Limb (tissue), 2 donors: ENCODE measurements at regions not wholly inside any gene's neighbourhood (a gene's known extent, or its start where the extent isn't known, plus 50 kb on each side); places are given as distances from the start of the nearest gene placed in this dataset.
A peak's percentile ranks its signal among the peaks of the same experiment; 100 is the strongest.
"Not testable (repeated sequence)": the region's sequence is repeated elsewhere in the genome, so short reads cannot be mapped to it uniquely, and the experiment has no call there.

Experiments used
- DNase-seq, 2 donors: peaks; one replicate each; pipeline ENCODE4 v3.0.0-alpha.2; 2016; ENCODE audit errors: extremely low spot score in 2 of 2

- peak in 1 of 2 donors; percentile 65 for DNase-seq
Measured at GRCh38 chr2:195003881-195004471, 653.0 kb upstream of the SLC39A10 start.

GRCh38 chr2:195001924-195002323 is 655.1 kb upstream of the SLC39A10 start:
- DNase-seq = no peak

DNA sequence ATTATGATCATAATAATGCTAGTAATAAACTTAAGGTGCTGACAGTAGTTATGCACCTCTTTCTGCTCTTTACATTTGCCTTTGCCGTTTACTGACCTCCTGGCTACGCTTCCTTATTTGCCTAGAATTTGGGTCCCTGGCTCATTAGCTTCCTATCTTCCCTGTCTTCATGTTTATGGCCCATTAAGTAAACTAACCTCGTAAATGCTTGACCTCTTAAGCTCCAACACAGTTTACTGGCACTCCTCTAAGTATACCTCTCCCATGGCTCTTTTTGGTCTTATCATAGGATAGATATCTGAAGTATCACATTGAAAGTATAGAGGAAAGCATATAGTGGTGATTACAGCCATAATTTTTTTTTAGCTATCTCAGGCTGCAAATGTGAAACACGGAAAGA is 657.3 kb upstream of the SLC39A10 start:
- DNase-seq = no peak

- DNase-seq = no peak
Measured at GRCh38 chr2:194992648-194993047, 664.4 kb upstream of the SLC39A10 start.

- DNase-seq = no peak
Measured at GRCh38 chr2:194985258-194985657, 671.8 kb upstream of the SLC39A10 start.

- no peak for DNase-seq
Measured at GRCh38 chr2:194962254-194962653, 694.8 kb upstream of the SLC39A10 start.

DNA sequence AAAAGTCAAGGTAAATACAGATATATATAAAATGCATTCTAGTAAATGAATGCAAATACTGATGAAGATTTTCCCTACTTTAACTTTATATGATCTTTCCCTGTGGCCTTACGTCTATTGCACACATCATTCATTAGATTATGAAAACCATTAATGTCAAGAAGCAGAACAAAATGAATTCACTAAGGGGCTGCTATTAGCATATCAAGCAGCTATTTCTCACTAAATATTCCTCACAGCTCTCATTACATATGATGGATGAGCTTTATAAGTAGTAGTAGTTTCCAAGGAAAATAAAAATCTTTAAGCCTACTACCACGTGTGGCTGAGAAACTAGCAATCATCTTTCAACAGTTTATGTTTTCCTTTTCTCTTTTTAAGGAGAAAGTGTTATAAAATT is 702.8 kb upstream of the SLC39A10 start:
- no peak for DNase-seq

GRCh38 chr2:194946826-194947225 is 710.2 kb upstream of the SLC39A10 start:
- no peak for DNase-seq

- DNase-seq = no peak
Measured at GRCh38 chr2:194938066-194938465, 719.0 kb upstream of the SLC39A10 start.

GRCh38 chr2:194927489-194927888 is 729.5 kb upstream of the SLC39A10 start:
- DNase-seq = no peak

DNA sequence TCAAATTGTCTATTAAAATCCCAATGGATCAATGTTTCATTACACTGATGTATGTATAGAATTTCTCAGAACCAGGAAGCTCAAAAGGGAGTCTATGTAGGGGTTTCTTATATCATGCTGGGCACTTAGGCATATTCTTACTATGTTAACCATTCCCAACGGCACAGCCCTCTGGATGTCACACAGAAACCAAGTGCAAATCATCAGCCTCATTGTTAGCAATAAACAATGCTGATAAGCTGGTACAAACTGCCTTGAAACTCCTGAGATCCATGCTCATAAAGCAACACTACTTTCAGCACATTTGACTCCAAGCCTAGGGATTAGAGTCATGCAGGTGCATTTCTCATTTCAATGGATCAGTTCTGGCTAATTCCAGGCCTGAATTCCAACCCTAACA is 730.2 kb upstream of the SLC39A10 start:
- no peak for DNase-seq

DNA sequence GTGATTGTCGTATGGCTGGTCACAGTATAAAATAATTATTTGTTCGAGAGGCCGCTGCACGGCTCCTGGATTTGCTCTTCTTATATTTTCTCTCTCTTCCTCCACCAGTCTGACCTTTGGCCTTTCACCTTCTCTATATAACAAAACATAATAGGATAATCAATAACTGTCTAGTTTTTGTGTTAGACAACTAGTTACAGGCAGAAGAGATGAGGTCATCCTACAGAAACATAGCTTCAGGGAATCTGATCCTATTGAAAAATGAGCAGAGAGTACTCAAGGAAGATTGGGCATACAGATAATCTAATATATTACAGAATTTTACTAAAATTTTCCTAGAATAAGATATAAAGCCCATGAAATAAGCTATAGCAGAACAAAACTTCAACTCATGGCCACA is 731.3 kb upstream of the SLC39A10 start:
- DNase-seq = no peak

DNA sequence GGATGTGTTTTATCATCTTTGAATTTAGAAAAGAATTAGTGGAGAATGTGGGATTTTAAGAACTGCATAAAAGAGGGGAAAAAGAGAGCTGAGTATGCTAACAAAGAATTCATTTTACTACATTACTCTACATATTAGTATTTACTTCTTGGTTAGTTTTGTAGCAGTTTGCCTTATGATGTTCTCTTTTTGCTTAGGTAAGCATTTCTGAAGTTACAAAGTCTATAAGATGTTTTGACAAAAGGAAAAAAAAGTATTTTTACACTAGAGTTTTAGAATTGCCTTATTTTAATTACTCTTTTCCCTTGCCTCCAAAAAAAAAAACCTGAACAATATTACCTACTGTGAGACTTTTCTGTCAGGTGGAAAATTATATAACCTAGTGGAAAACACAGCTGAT is 739.5 kb upstream of the SLC39A10 start:
- DNase-seq = no peak

- DNase-seq = no peak
Measured at GRCh38 chr2:194915485-194915884, 741.5 kb upstream of the SLC39A10 start.

DNA sequence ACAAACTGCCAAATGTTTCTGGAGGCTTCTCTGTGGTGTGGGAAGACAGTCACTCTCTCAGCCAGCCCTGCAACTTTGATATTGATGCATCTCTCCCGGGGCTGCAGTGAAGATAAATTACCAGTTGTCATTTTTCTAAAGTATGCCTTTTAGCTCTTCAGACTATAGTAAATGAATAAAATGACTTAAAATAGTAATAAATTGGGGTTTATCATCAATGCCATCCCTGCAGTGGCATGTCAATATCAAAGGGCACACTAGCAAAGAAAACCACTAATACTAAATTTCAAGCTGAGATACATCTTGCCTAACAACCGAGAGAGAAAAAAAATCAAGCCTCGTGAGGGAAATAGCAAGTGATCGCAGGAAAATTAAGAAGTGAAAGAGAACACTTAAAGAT is 749.5 kb upstream of the SLC39A10 start:
- no peak for DNase-seq

DNA sequence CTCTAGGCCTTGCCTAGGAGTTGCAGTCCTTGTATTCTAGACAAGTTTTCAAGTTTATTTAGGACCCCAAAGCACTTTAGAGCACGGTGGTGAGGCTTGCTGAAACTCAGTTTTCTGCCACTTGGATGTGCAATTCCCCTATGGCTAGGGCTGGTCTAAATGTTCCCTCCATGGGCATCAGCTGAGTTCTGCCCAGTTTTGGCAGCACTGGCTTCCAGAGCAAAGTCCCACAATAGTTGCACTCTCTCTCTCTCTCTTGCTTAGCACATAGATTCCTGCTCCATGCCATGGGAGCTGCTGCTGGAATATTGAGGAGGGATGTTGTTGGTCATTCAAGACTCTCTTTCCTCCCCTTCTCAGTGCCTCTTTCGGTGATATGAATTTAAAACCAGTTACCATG is 760.2 kb upstream of the SLC39A10 start:
- DNase-seq = no peak

- peak in 1 of 2 donors; percentile 54 for DNase-seq
Measured at GRCh38 chr2:194883711-194884110, 773.3 kb upstream of the SLC39A10 start.

- DNase-seq = no peak
Measured at GRCh38 chr2:194870974-194871535, 786.0 kb upstream of the SLC39A10 start.

DNA sequence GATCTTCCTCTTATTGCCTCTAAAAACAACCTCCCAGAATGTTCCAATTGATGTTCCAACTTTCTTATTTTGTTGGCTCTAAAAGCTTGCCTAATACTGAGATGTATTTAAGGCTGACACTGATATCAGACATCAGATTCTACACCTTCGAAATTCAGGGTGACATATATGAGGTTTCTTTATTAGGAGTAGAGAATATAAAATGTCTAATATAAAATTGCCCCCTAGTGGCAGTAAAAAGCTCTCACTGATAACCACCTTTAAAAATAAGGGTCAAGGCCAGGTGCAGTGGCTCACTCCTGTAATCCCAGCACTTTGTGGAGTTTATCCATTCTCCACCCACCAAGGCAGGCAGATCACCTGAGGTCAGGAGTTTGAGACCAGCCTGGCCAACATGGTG is 789.7 kb upstream of the SLC39A10 start:
- DNase-seq = peak in 1 of 2 donors; percentile 13

- DNase-seq = no peak
Measured at GRCh38 chr2:194854941-194855340, 802.1 kb upstream of the SLC39A10 start.

DNA sequence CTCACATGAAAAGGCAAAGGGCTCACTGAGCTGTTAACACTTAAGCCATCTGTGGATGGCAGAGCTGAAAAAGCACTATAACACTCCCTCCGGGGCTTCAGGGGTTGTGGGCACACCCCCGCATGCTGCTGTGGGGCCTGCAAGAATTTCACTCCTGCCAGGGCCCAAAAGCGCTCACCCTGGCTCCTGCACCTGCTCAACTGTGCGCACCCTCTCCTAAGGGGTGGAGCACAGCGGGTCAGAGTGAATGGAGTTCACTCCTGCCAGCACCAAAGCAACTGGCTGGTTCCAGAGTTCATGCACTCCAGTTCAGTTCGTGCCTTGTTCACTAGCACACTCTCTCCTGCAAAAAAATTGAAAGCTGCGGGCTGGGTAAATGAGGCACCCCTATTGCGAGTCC is 814.2 kb upstream of the SLC39A10 start:
- no peak for DNase-seq

DNA sequence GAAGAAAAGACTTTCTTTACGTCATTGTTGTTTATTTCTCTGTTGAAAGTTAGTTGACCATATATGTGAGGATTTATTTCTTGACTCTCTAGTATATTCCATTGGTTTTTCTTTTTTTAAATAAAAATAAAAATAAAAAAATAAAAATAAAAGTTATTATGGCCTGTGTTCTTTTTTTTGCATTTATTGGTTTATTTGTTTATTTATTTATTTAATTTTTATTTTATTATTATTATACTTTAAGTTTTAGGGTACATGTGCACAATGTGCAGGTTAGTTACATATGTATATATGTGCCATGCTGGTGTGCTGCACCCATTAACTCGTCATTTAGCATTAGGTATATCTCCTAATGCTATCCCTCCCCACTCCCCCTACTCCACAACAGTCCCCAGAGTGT is 822.7 kb upstream of the SLC39A10 start:
- DNase-seq = not testable (repeated sequence)

DNA sequence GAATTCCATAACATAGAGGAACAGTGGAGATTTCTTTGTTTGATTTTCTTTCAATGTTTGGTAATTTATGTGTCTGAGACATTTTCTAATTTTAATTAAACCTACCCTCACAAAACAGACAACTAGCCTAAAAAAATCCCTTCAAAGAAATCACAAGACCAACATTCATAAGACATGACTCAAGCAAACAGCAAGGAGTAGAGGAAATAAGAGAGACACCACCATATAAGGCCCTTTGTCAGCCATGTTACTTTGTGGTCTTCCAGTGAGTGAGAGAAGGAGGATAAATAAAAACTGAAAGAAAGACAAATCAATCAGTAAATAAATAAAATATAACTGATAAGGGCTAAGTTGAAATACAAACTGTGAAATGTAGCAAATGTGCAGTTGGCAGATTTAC is 830.8 kb upstream of the SLC39A10 start:
- no peak for DNase-seq

DNA sequence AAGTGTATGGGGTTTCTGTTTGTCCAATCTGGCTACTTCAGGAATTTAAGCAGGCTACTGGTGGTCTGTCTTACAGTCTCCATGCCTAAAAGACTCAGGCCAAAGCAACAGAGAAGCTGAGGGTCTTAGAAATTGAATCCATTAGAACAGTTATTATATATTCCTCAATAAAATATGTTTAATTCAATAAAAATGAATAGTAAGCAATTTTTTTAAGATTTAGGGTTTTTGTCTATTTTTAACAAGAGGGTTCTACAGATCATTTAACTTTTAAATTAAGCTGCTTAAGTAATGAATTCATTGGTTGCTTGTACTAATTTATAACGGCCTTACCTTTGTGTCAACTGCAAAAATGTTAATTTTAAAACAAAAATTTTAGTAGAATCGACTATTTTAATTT is 832.6 kb upstream of the SLC39A10 start:
- no peak for DNase-seq
